SK-N-MC (cell line): ENCODE measurements at regions not wholly inside any gene's neighbourhood (a gene's known extent, or its start where the extent isn't known, plus 50 kb on each side); places are given as distances from the start of the nearest gene placed in this dataset.
"Not testable (repeated sequence)": the region's sequence is repeated elsewhere in the genome, so short reads cannot be mapped to it uniquely, and the experiment has no call there.

Experiments used
- DNase-seq: peaks from one replicate; pipeline ENCODE4 v3.0.0-alpha.2; 2011; ENCODE audit warnings: low read depth, low spot score
- H3K27ac ChIP-seq: fragments of 200-600 bp; sonication (generic); 2 replicates; pipeline ENCODE4 v1.5.1; 2016; ENCODE audit warnings: mixed run types
- H3K36me3 ChIP-seq: fragments of 200-600 bp; sonication (generic); 2 replicates; pipeline ENCODE4 v1.6.1; 2017; ENCODE audit warnings: antibody characterized with exemption, low read length, mixed read lengths; ENCODE audit not compliant: insufficient read depth
- H3K4me3 ChIP-seq: fragments of 200-600 bp; sonication (generic); 2 replicates; pipeline ENCODE4 v1.5.1; 2016
- H3K9ac ChIP-seq: fragments of 200-600 bp; sonication (generic); 2 replicates; pipeline ENCODE4 v1.8.0; 2017; ENCODE audit warnings: mixed run types, mixed read lengths; ENCODE audit not compliant: insufficient read length
- H3K9me3 ChIP-seq: fragments of 200-600 bp; sonication (generic); 2 replicates; pipeline ENCODE4 v1.6.1; 2017; ENCODE audit warnings: low read depth, mild to moderate bottlenecking, antibody characterized with exemption, low read length, moderate library complexity, mixed read lengths
- EZH2 ChIP-seq: fragments of 200-600 bp; sonication (generic); IDR thresholded peaks from one replicate; pipeline ENCODE4 v1.6.1; 2017; ENCODE audit warnings: antibody characterized with exemption
- FOXP2 ChIP-seq: optimal IDR thresholded peaks from 2 replicates; pipeline ENCODE3; 2011; ENCODE audit warnings: mild to moderate bottlenecking, moderate library complexity; ENCODE audit not compliant: insufficient read depth; ENCODE audit errors: extremely low read length, control extremely low read depth
- POLR2AphosphoS5 ChIP-seq: IDR thresholded peaks from 2 replicates; pipeline ENCODE4 v1.6.1; 2012; ENCODE audit warnings: mild to moderate bottlenecking, low read depth, low read length, borderline replicate concordance

- Histone ChIP-seq H3K9ac (no peak overlapping the region), H3K36me3 (no peaks in the 10 kb centered on the region), H3K27ac (no peak overlapping the region), H3K4me3 (no peak overlapping the region), H3K9me3 (no peaks in the 10 kb centered on the region)
- DNase-seq, result no peak
- TF ChIP-seq EZH2 (no peak), POLR2AphosphoS5 (no peak), FOXP2 (no peak)
Measured at GRCh38 chr4:158420782-158421181, 100.9 kb upstream of the RXFP1 start.

- Histone ChIP-seq H3K9ac (no peak overlapping the region), H3K9me3 (no peaks in the 10 kb centered on the region), H3K36me3 (no peaks in the 10 kb centered on the region), H3K27ac (no peak overlapping the region), H3K4me3 (no peak overlapping the region)
- DNase-seq, result no peak
- TF ChIP-seq FOXP2 (no peak), POLR2AphosphoS5 (no peak), EZH2 (no peak)
Measured at GRCh38 chr4:158422546-158422945, 99.1 kb upstream of the RXFP1 start.

- Histone ChIP-seq H3K9ac (no peak overlapping the region), H3K4me3 (no peak overlapping the region), H3K27ac (no peak overlapping the region), H3K36me3 (no peaks in the 10 kb centered on the region), H3K9me3 (no peaks in the 10 kb centered on the region)
- TF ChIP-seq POLR2AphosphoS5 (no peak), FOXP2 (no peak), EZH2 (no peak)
- no peak for DNase-seq
Measured at GRCh38 chr4:158428242-158428641, 93.4 kb upstream of the RXFP1 start.

- DNase-seq, result no peak
- Histone ChIP-seq H3K4me3 (no peak overlapping the region), H3K36me3 (no peaks in the 10 kb centered on the region), H3K9me3 (no peaks in the 10 kb centered on the region), H3K9ac (no peak overlapping the region), H3K27ac (no peak overlapping the region)
- TF ChIP-seq FOXP2 (no peak), EZH2 (no peak), POLR2AphosphoS5 (no peak)
Measured at GRCh38 chr4:158442736-158443135, 78.9 kb upstream of the RXFP1 start.

GRCh38 chr4:158443731-158444130, 78.0 kb upstream of the RXFP1 start:
- no peak overlapping the region for H3K4me3 ChIP-seq
- no peaks in the 10 kb centered on the region for H3K36me3 ChIP-seq
- no peaks in the 10 kb centered on the region for H3K9me3 ChIP-seq
- H3K27ac ChIP-seq, result no peak overlapping the region
- DNase-seq, result no peak
- no peak for TF ChIP-seq FOXP2
- no peak for TF ChIP-seq POLR2AphosphoS5
- TF ChIP-seq EZH2, result no peak
- no peak overlapping the region for H3K9ac ChIP-seq

GRCh38 chr4:158444621-158445020, 77.1 kb upstream of the RXFP1 start:
- TF ChIP-seq EZH2 (no peak), FOXP2 (no peak), POLR2AphosphoS5 (no peak)
- no peak overlapping the region for H3K9ac ChIP-seq
- no peak overlapping the region for H3K27ac ChIP-seq
- no peak for DNase-seq
- H3K4me3 ChIP-seq, result no peak overlapping the region
- H3K36me3 ChIP-seq, result no peaks in the 10 kb centered on the region
- no peaks in the 10 kb centered on the region for H3K9me3 ChIP-seq

GRCh38 chr4:158446106-158446505, 75.6 kb upstream of the RXFP1 start:
- Histone ChIP-seq H3K9me3 (no peaks in the 10 kb centered on the region), H3K36me3 (no peaks in the 10 kb centered on the region), H3K27ac (no peak overlapping the region), H3K4me3 (no peak overlapping the region), H3K9ac (no peak overlapping the region)
- DNase-seq, result no peak
- no peak for TF ChIP-seq POLR2AphosphoS5
- TF ChIP-seq FOXP2, result no peak
- TF ChIP-seq EZH2, result no peak

- H3K9ac ChIP-seq, result no peak overlapping the region
- no peak for DNase-seq
- H3K9me3 ChIP-seq, result no peaks in the 10 kb centered on the region
- H3K27ac ChIP-seq, result peak overlapping the region; percentile 30; the same call in 1 of the 2 replicates
- TF ChIP-seq FOXP2, result no peak
- TF ChIP-seq POLR2AphosphoS5, result no peak
- TF ChIP-seq EZH2, result no peak
- H3K4me3 ChIP-seq, result no peak overlapping the region
- no peaks in the 10 kb centered on the region for H3K36me3 ChIP-seq
Measured at GRCh38 chr4:158450741-158451140, 70.9 kb upstream of the RXFP1 start.

- H3K4me3 ChIP-seq, DNase-seq, H3K27ac ChIP-seq, H3K9me3 ChIP-seq, H3K36me3 ChIP-seq, H3K9ac ChIP-seq: not testable (repeated sequence)
Measured at GRCh38 chr4:158452116-158452515, 69.6 kb upstream of the RXFP1 start.
